Caco-2 (cell line): ENCODE measurements at regions not wholly inside any gene's neighbourhood (a gene's known extent, or its start where the extent isn't known, plus 50 kb on each side); places are given as distances from the start of the nearest gene placed in this dataset.

ENCODE experiments used
- BruUV-seq: library from RNA; stranded (reverse); fragments of 400-500 nt; replicated peaks from 2 replicates; lab custom pipeline; 2021; lab: Mats Ljungman, UMichigan
- CTCF ChIA-PET: fragments of 300-600 bp; sonication (Branson Sonifier 250); formaldehyde crosslinking; loops from one replicate; lab custom pipeline; 2022; ENCODE audit warnings: antibody characterized with exemption; lab: Charles Lee
- POLR2A ChIA-PET: fragments of 300-600 bp; sonication (Branson Sonifier 250); formaldehyde crosslinking; loops from one replicate; lab custom pipeline; 2022; ENCODE audit warnings: antibody characterized with exemption; lab: Charles Lee
- DNase-seq, 2 experiments: peaks; one replicate each; pipeline versions ENCODE4 v3.0.0 to v3.0.0-alpha.2; 2020 to 2022
- H3K27me3 ChIP-seq: replicated peaks from 2 replicates; pipeline ENCODE4 v1.6.0; 2011; ENCODE audit warnings: low read length; ENCODE audit not compliant: control insufficient read depth, insufficient read depth
- H3K36me3 ChIP-seq: 2 replicates; pipeline ENCODE4 v1.5.1; 2011; ENCODE audit warnings: low read length; ENCODE audit not compliant: control insufficient read depth, insufficient read depth
- H3K4me1 ChIP-seq: fragments of 250-450 bp; sonication (Bioruptor Pico); 2 replicates; pipeline ENCODE4 v1.5.1; 2020; ENCODE audit warnings: mild to moderate bottlenecking
- H3K4me3 ChIP-seq: 2 replicates; pipeline ENCODE4 v1.5.1; 2011; ENCODE audit warnings: low read depth, mild to moderate bottlenecking, control low read depth, low read length
- H3K9me3 ChIP-seq: fragments of 250-450 bp; sonication (Bioruptor Pico); 2 replicates; pipeline ENCODE4 v1.5.1; 2020; ENCODE audit warnings: mild to moderate bottlenecking, moderate library complexity
- H3K27ac Mint-ChIP-seq: one replicate; pipeline ENCODE4 v1.8.0; 2022; ENCODE audit warnings: mixed read lengths; ENCODE audit not compliant: unreplicated experiment
- H3K27me3 Mint-ChIP-seq: one replicate; pipeline ENCODE4 v1.8.0; 2022; ENCODE audit warnings: mixed read lengths; ENCODE audit not compliant: insufficient read depth, unreplicated experiment
- H3K36me3 Mint-ChIP-seq: one replicate; pipeline ENCODE4 v1.8.0; 2022; ENCODE audit warnings: mild to moderate bottlenecking, mixed read lengths; ENCODE audit not compliant: insufficient read depth, unreplicated experiment
- H3K4me1 Mint-ChIP-seq: one replicate; pipeline ENCODE4 v1.8.0; 2022; ENCODE audit warnings: low read depth, mixed read lengths; ENCODE audit not compliant: unreplicated experiment
- H3K4me3 Mint-ChIP-seq: one replicate; pipeline ENCODE4 v1.8.0; 2022; ENCODE audit warnings: mild to moderate bottlenecking, moderate library complexity, mixed read lengths; ENCODE audit not compliant: unreplicated experiment
- H3K9me3 Mint-ChIP-seq: one replicate; pipeline ENCODE4 v1.8.0; 2022; ENCODE audit warnings: mixed read lengths; ENCODE audit not compliant: unreplicated experiment
- CTCF ChIP-seq, 2 experiments: fragments of 200-600 bp in 1 of 2; IDR thresholded peaks; 1 replicate in 1 of 2; 2 replicates in 1 of 2; pipeline versions ENCODE4 v1.5.1 to v1.8.0; 2011 to 2022; ENCODE audit warnings: antibody characterized with exemption in 1 of 2, control low read depth in 1 of 2, inconsistent platforms in 1 of 2, low read depth in 1 of 2, low read length in 1 of 2, mild to moderate bottlenecking in 1 of 2, moderate library complexity in 1 of 2; ENCODE audit not compliant: insufficient read depth in 1 of 2, severe bottlenecking in 1 of 2, unreplicated experiment in 1 of 2
- intact Hi-C: fragments of 100-400 bp; cut with micrococcal nuclease; formaldehyde crosslinking; loops from one replicate; pipeline ENCODE4 v1.10.0; 2022; ENCODE audit not compliant: unreplicated experiment

GRCh38 chr2:71971493-71971892 lies 176.2 kb downstream of the CYP26B1 start:
- H3K27ac Mint-ChIP-seq: no peak overlapping the region
- H3K4me3 ChIP-seq: no peak overlapping the region
- no peak for TF ChIP-seq CTCF (IDR thresholded peaks at IDR 0.05; ENCODE audit: insufficient read depth in 1 of 2, low read depth in 1 of 2, low read length in 1 of 2, severe bottlenecking in 1 of 2, unreplicated experiment in 1 of 2)
- H3K4me1 Mint-ChIP-seq: no peaks in the 10 kb centered on the region
- intact Hi-C loops: no loop called here
- H3K36me3 Mint-ChIP-seq: no peaks in the 10 kb centered on the region
- CTCF ChIA-PET: no interaction called here
- POLR2A ChIA-PET: no interaction called here
- peaks cover 3% of the 10 kb centered on the region for H3K9me3 Mint-ChIP-seq
- no peak for DNase-seq
- no TSS peak for BruUV-seq
- H3K36me3 ChIP-seq: no peaks in the 10 kb centered on the region
- no peaks in the 10 kb centered on the region for H3K9me3 ChIP-seq
- H3K27me3 ChIP-seq: no peaks in the 10 kb centered on the region
- peaks cover 19% of the 10 kb centered on the region for H3K27me3 Mint-ChIP-seq
- H3K4me1 ChIP-seq: no peaks in the 10 kb centered on the region
- H3K4me3 Mint-ChIP-seq: no peak overlapping the region

GRCh38 chr2:71965530-71965929 lies 182.1 kb downstream of the CYP26B1 start:
- ChIA-PET POLR2A (no interaction called here), CTCF (no interaction called here)
- Histone ChIP-seq H3K4me1 (no peaks in the 10 kb centered on the region), H3K9me3 (no peaks in the 10 kb centered on the region), H3K4me3 (no peak overlapping the region), H3K36me3 (no peaks in the 10 kb centered on the region), H3K27me3 (no peaks in the 10 kb centered on the region)
- no peak for TF ChIP-seq CTCF (IDR thresholded peaks at IDR 0.05; ENCODE audit: insufficient read depth in 1 of 2, low read depth in 1 of 2, low read length in 1 of 2, severe bottlenecking in 1 of 2, unreplicated experiment in 1 of 2)
- no peaks in the 10 kb centered on the region for H3K36me3 Mint-ChIP-seq
- intact Hi-C loops: no loop called here
- H3K9me3 Mint-ChIP-seq: no peaks in the 10 kb centered on the region
- DNase-seq: no peak
- H3K27ac Mint-ChIP-seq: no peak overlapping the region
- no peaks in the 10 kb centered on the region for H3K4me1 Mint-ChIP-seq
- BruUV-seq: no TSS peak
- no peak overlapping the region for H3K4me3 Mint-ChIP-seq
- peaks cover 11% of the 10 kb centered on the region for H3K27me3 Mint-ChIP-seq

DNA sequence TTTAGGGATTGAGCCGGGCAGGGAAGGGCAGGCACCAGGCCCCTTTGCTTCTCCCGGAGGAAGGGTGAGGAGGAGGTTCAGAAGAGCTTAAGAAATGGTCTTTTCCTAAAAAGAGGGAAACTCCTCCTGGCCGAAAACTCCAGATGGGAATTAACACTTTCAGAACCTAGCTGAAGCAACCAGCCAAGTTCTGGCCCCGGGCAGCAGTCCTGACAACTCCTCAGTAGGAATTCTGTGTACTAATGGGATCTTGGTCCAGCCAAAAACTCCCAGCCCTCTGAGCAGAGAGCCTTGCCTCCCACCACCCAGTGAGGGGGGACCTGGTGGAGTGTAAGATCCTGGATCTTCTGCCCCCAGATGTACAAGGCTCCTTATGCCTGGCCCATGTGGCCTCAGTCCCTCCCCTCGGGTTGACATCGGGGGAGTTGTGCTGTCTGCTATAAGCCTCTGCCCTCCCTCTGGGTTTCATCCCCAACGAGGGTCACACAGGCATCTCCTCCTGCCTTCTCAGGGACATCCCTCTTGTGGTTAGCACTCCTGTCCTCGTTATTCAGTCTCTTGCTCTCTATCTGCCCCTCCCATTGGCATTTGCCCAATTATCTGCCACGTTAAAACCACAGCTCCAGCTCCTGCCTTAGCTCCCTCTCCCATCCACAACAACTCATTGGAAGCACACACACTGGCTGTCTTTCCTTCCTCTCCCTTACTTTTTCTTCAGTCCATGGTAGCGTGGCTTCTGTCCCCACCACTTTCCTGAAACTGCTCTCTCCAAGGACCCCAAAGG lies 184.6 kb downstream of the CYP26B1 start:
- Mint-ChIP-seq H3K4me1 (no peaks in the 10 kb centered on the region), H3K36me3 (no peaks in the 10 kb centered on the region)
- TF ChIP-seq CTCF (IDR thresholded peaks at IDR 0.05; ENCODE audit: insufficient read depth in 1 of 2, low read depth in 1 of 2, low read length in 1 of 2, severe bottlenecking in 1 of 2, unreplicated experiment in 1 of 2): no peak

More for the DNA sequence above, 184.6 kb downstream of the CYP26B1 start:
- peaks cover 9% of the 10 kb centered on the region for H3K9me3 ChIP-seq
- intact Hi-C loops: no loop called here
- peaks cover 22% of the 10 kb centered on the region for H3K9me3 Mint-ChIP-seq
- DNase-seq: no peak
- BruUV-seq: no TSS peak
- no peak overlapping the region for H3K4me3 ChIP-seq
- no peaks in the 10 kb centered on the region for H3K27me3 ChIP-seq
- peaks cover 6% of the 10 kb centered on the region for H3K27me3 Mint-ChIP-seq
- POLR2A ChIA-PET: no interaction called here
- no peak overlapping the region for H3K4me3 Mint-ChIP-seq
- H3K4me1 ChIP-seq: no peaks in the 10 kb centered on the region
- H3K27ac Mint-ChIP-seq: no peak overlapping the region
- CTCF ChIA-PET: interaction anchor here (0.7 kb wide), 1 partner anchor 62 kb away, joined by 3 read pairs; no protein-coding TSS in a partner anchor
- H3K36me3 ChIP-seq: no peaks in the 10 kb centered on the region
